Stimulated activated CD4-positive, alpha-beta T cell treated with anti-CD3 and anti-CD28 coated beads, Interleukin-12 subunit alpha, Interleukin-12 subunit beta, amount 100 ng/mL, for 24 hours (primary cell): ENCODE measurements at regions not wholly inside any gene's neighbourhood (a gene's known extent, or its start where the extent isn't known, plus 50 kb on each side); places are given as distances from the start of the nearest gene placed in this dataset.
"Not testable (repeated sequence)": the region's sequence is repeated elsewhere in the genome, so short reads cannot be mapped to it uniquely, and the experiment has no call there.

Experiments used
- DNase-seq, 2 experiments: peaks; one replicate each; pipeline ENCODE4 v3.0.0-alpha.2; 2020; ENCODE audit warnings: low read depth in 2 of 2

- no peak for DNase-seq
These were observed 495.4 kb downstream of the TRIB2 start for GRCh38 chr2:13212115-13212514.

- no peak for DNase-seq
These were observed 501.5 kb downstream of the TRIB2 start for GRCh38 chr2:13218205-13218604.

GRCh38 chr2:13227578-13227977 is 510.8 kb downstream of the TRIB2 start:
- DNase-seq, result no peak

- DNase-seq, result no peak
These were observed 513.5 kb downstream of the TRIB2 start for GRCh38 chr2:13230221-13230620.

GRCh38 chr2:13240061-13240460 is 523.3 kb downstream of the TRIB2 start:
- no peak for DNase-seq

GRCh38 chr2:13240789-13241487 is 524.2 kb downstream of the TRIB2 start:
- no peak for DNase-seq

- no peak for DNase-seq
These were observed 535.9 kb downstream of the TRIB2 start for GRCh38 chr2:13252615-13253014.

GRCh38 chr2:13255485-13255884 is 538.7 kb downstream of the TRIB2 start:
- no peak for DNase-seq

GRCh38 chr2:13260402-13260801 is 543.7 kb downstream of the TRIB2 start:
- DNase-seq, result no peak

- DNase-seq, result no peak
These were observed 549.4 kb downstream of the TRIB2 start for GRCh38 chr2:13266166-13266565.

- DNase-seq, result no peak
These were observed 568.0 kb downstream of the TRIB2 start for GRCh38 chr2:13284688-13285087.

- DNase-seq, result no peak
These were observed 572.6 kb downstream of the TRIB2 start for GRCh38 chr2:13289310-13289709.

- not testable (repeated sequence) for DNase-seq
These were observed 591.7 kb downstream of the TRIB2 start for GRCh38 chr2:13308478-13308805.

- no peak for DNase-seq
These were observed 592.3 kb downstream of the TRIB2 start for GRCh38 chr2:13308989-13309388.

GRCh38 chr2:13332060-13332459 is 615.3 kb downstream of the TRIB2 start:
- no peak for DNase-seq

- not testable (repeated sequence) for DNase-seq
These were observed 617.3 kb downstream of the TRIB2 start for GRCh38 chr2:13334071-13334470.

- no peak for DNase-seq
These were observed 617.8 kb downstream of the TRIB2 start for GRCh38 chr2:13334545-13334944.

GRCh38 chr2:13335862-13336535 is 619.3 kb downstream of the TRIB2 start:
- no peak for DNase-seq

GRCh38 chr2:13351068-13351467 is 634.3 kb downstream of the TRIB2 start:
- DNase-seq, result no peak

GRCh38 chr2:13353083-13353482 is 636.3 kb downstream of the TRIB2 start:
- no peak for DNase-seq

- DNase-seq, result no peak
These were observed 637.3 kb downstream of the TRIB2 start for GRCh38 chr2:13354031-13354430.

GRCh38 chr2:13381928-13382327 is 665.2 kb downstream of the TRIB2 start:
- DNase-seq, result not testable (repeated sequence)

GRCh38 chr2:13389172-13389571 is 672.4 kb downstream of the TRIB2 start:
- not testable (repeated sequence) for DNase-seq

GRCh38 chr2:13390676-13391075 is 673.9 kb downstream of the TRIB2 start:
- DNase-seq, result no peak
